AG04450 (cell line): ENCODE measurements at regions not wholly inside any gene's neighbourhood (a gene's known extent, or its start where the extent isn't known, plus 50 kb on each side); places are given as distances from the start of the nearest gene placed in this dataset. TPM values are rescaled to one million over a fixed set of nuclear protein-coding genes. Genes with fewer than 3 reads are reported as not detected.

Experiments
- CTCF ChIA-PET: fragments of 300-600, 350-600 bp; formaldehyde crosslinking; extraction: SDS; loops from one replicate; lab custom pipeline; 2022; ENCODE audit warnings: antibody characterized with exemption, inconsistent platforms; lab: Charles Lee
- POLR2A ChIA-PET: fragments of 350-600 bp; formaldehyde crosslinking; extraction: SDS; loops from one replicate; lab custom pipeline; 2021; ENCODE audit warnings: antibody characterized with exemption, inconsistent platforms; lab: Yijun Ruan, JAX
- DNase-seq: peaks from one replicate; pipeline ENCODE4 v3.0.0-alpha.2; 2011; ENCODE audit warnings: low read depth, low spot score
- H3K27ac ChIP-seq: one replicate; pipeline ENCODE4 v1.5.1; 2012; ENCODE audit warnings: low read depth, low read length, control low read depth
- H3K27me3 ChIP-seq: one replicate; pipeline ENCODE4 v1.6.0; 2012; ENCODE audit warnings: low read length; ENCODE audit not compliant: control insufficient read depth, insufficient read depth
- H3K4me3 ChIP-seq: 2 replicates; pipeline ENCODE4 v1.5.1; 2011; ENCODE audit warnings: mild to moderate bottlenecking, low read depth, low read length, control low read depth
- H3K9me3 ChIP-seq: 2 replicates; pipeline ENCODE4 v1.5.1; 2012; ENCODE audit warnings: low read length; ENCODE audit not compliant: control insufficient read depth, insufficient read depth
- small RNA-seq: library from RNA; depleted of rRNA; stranded (forward); fragments of <200 nt; gene quantifications from one replicate; pipeline ENCODE3, GENCODE V24; 2012; ENCODE audit warnings: low read depth; ENCODE audit not compliant: insufficient read length
- TF ChIP-seq, protein P1 (sequence below): IDR thresholded peaks from 2 replicates; pipeline ENCODE4 v1.5.1; 2011; ENCODE audit warnings: low read depth, low read length, control low read depth, inconsistent platforms

DNA sequence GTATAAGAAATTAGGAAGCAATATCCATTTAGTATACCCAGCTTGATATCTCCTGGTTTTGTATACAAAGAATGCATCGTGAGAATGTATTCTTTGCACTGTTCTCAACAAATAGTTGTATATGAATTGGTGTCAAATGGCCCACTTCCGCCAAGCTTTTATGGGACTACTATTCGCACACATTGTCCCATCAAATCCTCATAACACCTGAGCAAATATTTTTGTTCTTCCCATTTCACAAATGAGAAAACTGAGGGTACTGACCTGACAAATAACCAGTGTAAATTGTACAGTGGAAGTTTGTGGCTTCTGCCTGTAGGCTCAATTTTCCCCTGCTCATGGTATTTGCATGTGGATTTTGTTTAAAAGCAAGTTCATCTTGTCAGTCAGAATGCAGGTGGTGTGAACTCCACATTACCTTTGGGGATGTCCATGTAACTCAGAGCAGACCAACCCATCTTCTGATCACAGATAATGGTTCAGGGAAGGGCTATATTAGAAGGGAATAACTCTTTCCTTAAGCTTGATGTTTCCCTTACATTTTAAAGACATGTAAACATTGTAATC is 51.5 kb upstream of the FAM241A start:
- CTCF ChIA-PET = interaction anchor here (1.9 to 2.2 kb wide), 2 partner anchors 142 to 228 kb away, joined by 4 to 5 read pairs; no protein-coding TSS in a partner anchor

DNA sequence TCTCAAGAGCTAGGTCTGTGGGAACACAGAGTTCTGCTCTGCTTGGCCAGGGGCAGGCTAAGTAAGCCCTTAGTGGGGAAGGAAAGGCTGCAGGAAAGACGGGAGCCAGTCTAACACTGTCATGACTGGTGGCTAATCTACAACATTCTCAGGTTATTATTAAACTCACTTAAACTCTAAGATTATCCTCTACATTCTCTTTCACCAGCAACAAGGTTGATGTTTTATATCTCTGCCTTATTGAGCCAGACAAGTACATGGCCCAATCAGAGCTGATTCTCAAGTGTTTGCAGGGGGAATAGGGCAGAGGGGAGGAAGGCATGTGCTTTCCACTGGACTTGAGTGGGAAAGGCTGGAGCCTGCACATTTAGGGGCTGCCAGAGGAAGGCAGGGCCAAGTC is 50.9 kb upstream of the FAM241A start:
- Histone ChIP-seq H3K4me3 (no peak overlapping the region), H3K9me3 (no peaks in the 10 kb centered on the region), H3K27ac (no peak overlapping the region), H3K27me3 (peaks cover 6% of the 10 kb centered on the region)
- DNase-seq = no peak
- CTCF ChIA-PET = interaction anchor here (1.0 to 1.9 kb wide), 2 partner anchors 228 to 509 kb away, joined by 4 read pairs; no protein-coding TSS in a partner anchor
- TF ChIP-seq, protein P1, sequence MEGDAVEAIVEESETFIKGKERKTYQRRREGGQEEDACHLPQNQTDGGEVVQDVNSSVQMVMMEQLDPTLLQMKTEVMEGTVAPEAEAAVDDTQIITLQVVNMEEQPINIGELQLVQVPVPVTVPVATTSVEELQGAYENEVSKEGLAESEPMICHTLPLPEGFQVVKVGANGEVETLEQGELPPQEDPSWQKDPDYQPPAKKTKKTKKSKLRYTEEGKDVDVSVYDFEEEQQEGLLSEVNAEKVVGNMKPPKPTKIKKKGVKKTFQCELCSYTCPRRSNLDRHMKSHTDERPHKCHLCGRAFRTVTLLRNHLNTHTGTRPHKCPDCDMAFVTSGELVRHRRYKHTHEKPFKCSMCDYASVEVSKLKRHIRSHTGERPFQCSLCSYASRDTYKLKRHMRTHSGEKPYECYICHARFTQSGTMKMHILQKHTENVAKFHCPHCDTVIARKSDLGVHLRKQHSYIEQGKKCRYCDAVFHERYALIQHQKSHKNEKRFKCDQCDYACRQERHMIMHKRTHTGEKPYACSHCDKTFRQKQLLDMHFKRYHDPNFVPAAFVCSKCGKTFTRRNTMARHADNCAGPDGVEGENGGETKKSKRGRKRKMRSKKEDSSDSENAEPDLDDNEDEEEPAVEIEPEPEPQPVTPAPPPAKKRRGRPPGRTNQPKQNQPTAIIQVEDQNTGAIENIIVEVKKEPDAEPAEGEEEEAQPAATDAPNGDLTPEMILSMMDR = no peak
- POLR2A ChIA-PET = no interaction called here

More for the DNA sequence above, 51.5 kb upstream of the FAM241A start:
- no peak overlapping the region for H3K4me3 ChIP-seq
- peaks cover 6% of the 10 kb centered on the region for H3K27me3 ChIP-seq
- no peak overlapping the region for H3K27ac ChIP-seq
- TF ChIP-seq, protein P1 = no peak
- no peak for DNase-seq
- no peaks in the 10 kb centered on the region for H3K9me3 ChIP-seq
- POLR2A ChIA-PET = no interaction called here

Small RNA genes lying in the stretch of these regions (small RNA-seq; reads per million reads assigned to genes)
- gene MIR297 (not detected), gene RNU6-289P (not detected)
